ENCODE measurements at regions not wholly inside any gene's neighbourhood (a gene's known extent, or its start where the extent isn't known, plus 50 kb on each side); places are given as distances from the start of the nearest gene placed in this dataset.

GRCh38 chr10:84811113-84811512 lies 482.7 kb downstream of the CCSER2 start:
- intact Hi-C loops (cut with DNase I), result no loop called here
- Histone ChIP-seq H3K9me3 (no peaks in the 10 kb centered on the region), H3K36me3 (no peaks in the 10 kb centered on the region), H3K4me3 (no peak overlapping the region), H3K4me1 (no peaks in the 10 kb centered on the region), H3K27ac (no peak overlapping the region), H3K27me3 (no peaks in the 10 kb centered on the region)
- FAIRE-seq (no peak), DNase-seq (no peak), ATAC-seq (no peak)
- TF ChIP-seq, protein P1, sequence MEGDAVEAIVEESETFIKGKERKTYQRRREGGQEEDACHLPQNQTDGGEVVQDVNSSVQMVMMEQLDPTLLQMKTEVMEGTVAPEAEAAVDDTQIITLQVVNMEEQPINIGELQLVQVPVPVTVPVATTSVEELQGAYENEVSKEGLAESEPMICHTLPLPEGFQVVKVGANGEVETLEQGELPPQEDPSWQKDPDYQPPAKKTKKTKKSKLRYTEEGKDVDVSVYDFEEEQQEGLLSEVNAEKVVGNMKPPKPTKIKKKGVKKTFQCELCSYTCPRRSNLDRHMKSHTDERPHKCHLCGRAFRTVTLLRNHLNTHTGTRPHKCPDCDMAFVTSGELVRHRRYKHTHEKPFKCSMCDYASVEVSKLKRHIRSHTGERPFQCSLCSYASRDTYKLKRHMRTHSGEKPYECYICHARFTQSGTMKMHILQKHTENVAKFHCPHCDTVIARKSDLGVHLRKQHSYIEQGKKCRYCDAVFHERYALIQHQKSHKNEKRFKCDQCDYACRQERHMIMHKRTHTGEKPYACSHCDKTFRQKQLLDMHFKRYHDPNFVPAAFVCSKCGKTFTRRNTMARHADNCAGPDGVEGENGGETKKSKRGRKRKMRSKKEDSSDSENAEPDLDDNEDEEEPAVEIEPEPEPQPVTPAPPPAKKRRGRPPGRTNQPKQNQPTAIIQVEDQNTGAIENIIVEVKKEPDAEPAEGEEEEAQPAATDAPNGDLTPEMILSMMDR (IDR thresholded peaks at IDR 0.05), result no peak
- WGBS, 2 donors, result 61 to 66% methylated on average over 5 of the region's 5 CpGs

DNA sequence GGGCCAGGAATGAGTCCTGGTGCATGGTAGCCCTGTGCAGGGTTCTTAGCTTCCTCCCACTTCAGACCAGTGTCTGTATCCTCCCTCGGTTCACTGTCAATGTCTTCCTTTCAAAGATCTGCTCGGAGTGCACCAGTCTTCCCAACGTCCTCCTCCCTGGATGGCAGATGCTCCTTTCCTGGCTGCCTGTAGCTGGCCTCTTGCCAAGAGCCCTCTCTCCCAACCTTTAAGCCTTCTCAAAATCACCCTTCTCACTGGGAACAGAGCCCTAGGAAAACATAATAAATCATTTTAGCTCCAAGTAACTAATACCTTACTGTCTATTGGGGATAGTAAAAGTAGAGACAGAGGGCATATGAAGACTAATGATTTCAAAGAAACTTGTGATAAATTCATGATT lies 490.6 kb downstream of the CCSER2 start:
- Histone ChIP-seq H3K4me1 (no peaks in the 10 kb centered on the region), H3K27me3 (no peaks in the 10 kb centered on the region), H3K9me3 (no peaks in the 10 kb centered on the region), H3K27ac (no peak overlapping the region), H3K4me3 (no peak overlapping the region), H3K36me3 (no peaks in the 10 kb centered on the region)
- TF ChIP-seq, protein P1 (IDR thresholded peaks at IDR 0.05), result no peak
- intact Hi-C loops (cut with DNase I), result no loop called here
- 76 to 86% methylated on average over 3 of the region's 3 CpGs for WGBS, 2 donors
- FAIRE-seq (no peak), DNase-seq (no peak), ATAC-seq (no peak)

GRCh38 chr10:84820120-84820519 lies 491.7 kb downstream of the CCSER2 start:
- DNase-seq (no peak), ATAC-seq (no peak), FAIRE-seq (no peak)
- Histone ChIP-seq H3K9me3 (no peaks in the 10 kb centered on the region), H3K4me3 (no peak overlapping the region), H3K36me3 (no peaks in the 10 kb centered on the region), H3K27me3 (no peaks in the 10 kb centered on the region), H3K4me1 (no peaks in the 10 kb centered on the region), H3K27ac (no peak overlapping the region)
- TF ChIP-seq, protein P1 (IDR thresholded peaks at IDR 0.05), result no peak
- intact Hi-C loops (cut with DNase I), result no loop called here
- WGBS, 2 donors, result 65 to 74% methylated on average over 3 of the region's 3 CpGs

- FAIRE-seq, result no peak
- TF ChIP-seq, protein P1 (IDR thresholded peaks at IDR 0.05), result no peak
Measured at GRCh38 chr10:84820596-84820995, 492.2 kb downstream of the CCSER2 start.

GRCh38 chr10:84822931-84823630 lies 494.7 kb downstream of the CCSER2 start:
- Histone ChIP-seq H3K4me1 (no peaks in the 10 kb centered on the region), H3K9me3 (no peaks in the 10 kb centered on the region), H3K27ac (no peak overlapping the region), H3K4me3 (no peak overlapping the region), H3K36me3 (no peaks in the 10 kb centered on the region), H3K27me3 (no peaks in the 10 kb centered on the region)
- intact Hi-C loops (cut with DNase I), result no loop called here
- TF ChIP-seq, protein P1 (IDR thresholded peaks at IDR 0.05), result no peak
- no peak for DNase-seq
- FAIRE-seq, result no peak
- ATAC-seq, result no peak
- 63 to 74% methylated on average over 3 of the region's 3 CpGs for WGBS, 2 donors

More at GRCh38 chr10:84820596-84820995, 492.2 kb downstream of the CCSER2 start:
- intact Hi-C loops (cut with DNase I), result no loop called here
- no peak overlapping the region for H3K4me3 ChIP-seq
- H3K9me3 ChIP-seq, result no peaks in the 10 kb centered on the region
- H3K4me1 ChIP-seq, result no peaks in the 10 kb centered on the region
- H3K27me3 ChIP-seq, result no peaks in the 10 kb centered on the region
- WGBS, 2 donors, result 48 to 72% methylated on average over 2 of the region's 2 CpGs
- H3K36me3 ChIP-seq, result no peaks in the 10 kb centered on the region
- ATAC-seq (no peak), DNase-seq (no peak)
- no peak overlapping the region for H3K27ac ChIP-seq
